HG03108 (cell line): ENCODE measurements at regions not wholly inside any gene's neighbourhood (a gene's known extent, or its start where the extent isn't known, plus 50 kb on each side); places are given as distances from the start of the nearest gene placed in this dataset.

Experiments
- ATAC-seq: cut with Tn5 transposase; IDR thresholded peaks from one replicate; pipeline ENCODE4 v1.9.1; 2021; ENCODE audit warnings: moderate library complexity; ENCODE audit not compliant: unreplicated experiment

- ATAC-seq: no peak
Observed at GRCh38 chr10:104574838-104575237, 66.3 kb upstream of the SORCS3 start.

GRCh38 chr10:104576611-104577010, 64.5 kb upstream of the SORCS3 start:
- ATAC-seq: no peak

GRCh38 chr10:104577163-104577562, 63.9 kb upstream of the SORCS3 start:
- no peak for ATAC-seq

GRCh38 chr10:104577861-104578521, 63.1 kb upstream of the SORCS3 start:
- ATAC-seq: no peak

- no peak for ATAC-seq
Observed at GRCh38 chr10:104578671-104579070, 62.4 kb upstream of the SORCS3 start.

- ATAC-seq: no peak
Observed at GRCh38 chr10:104579136-104579535, 62.0 kb upstream of the SORCS3 start.

- no peak for ATAC-seq
Observed at GRCh38 chr10:104580321-104580720, 60.8 kb upstream of the SORCS3 start.

- peak; percentile 64 for ATAC-seq
Observed at GRCh38 chr10:104580774-104581675, 60.1 kb upstream of the SORCS3 start.

GRCh38 chr10:104581884-104582601, 59.0 kb upstream of the SORCS3 start:
- no peak for ATAC-seq

- no peak for ATAC-seq
Observed at GRCh38 chr10:104582602-104582951, 58.5 kb upstream of the SORCS3 start.

GRCh38 chr10:104582966-104583365, 58.1 kb upstream of the SORCS3 start:
- no peak for ATAC-seq

GRCh38 chr10:104584541-104584940, 56.5 kb upstream of the SORCS3 start:
- ATAC-seq: no peak

GRCh38 chr10:104587751-104588150, 53.3 kb upstream of the SORCS3 start:
- no peak for ATAC-seq

- ATAC-seq: no peak
Observed at GRCh38 chr10:104589431-104589830, 51.7 kb upstream of the SORCS3 start.

- ATAC-seq: no peak
Observed at GRCh38 chr10:104589871-104590270, 51.2 kb upstream of the SORCS3 start.
